Endothelial cell of umbilical vein (primary cell): ENCODE measurements at regions not wholly inside any gene's neighbourhood (a gene's known extent, or its start where the extent isn't known, plus 50 kb on each side); places are given as distances from the start of the nearest gene placed in this dataset.

Source experiments
- BruUV-seq: library from RNA; stranded (reverse); fragments of 400-500 nt; replicated peaks from 2 replicates; lab custom pipeline; 2021; lab: Mats Ljungman, UMichigan
- CTCF ChIA-PET: fragments of 300-600, 350-600 bp; sonication (Branson Sonifier 250); formaldehyde crosslinking; loops from one replicate; lab custom pipeline; 2021; ENCODE audit warnings: antibody characterized with exemption, inconsistent platforms; lab: Charles Lee
- POLR2A ChIA-PET: fragments of 300-600, 350-600 bp; sonication (Branson Sonifier 250); formaldehyde crosslinking; loops from one replicate; lab custom pipeline; 2021; ENCODE audit warnings: antibody characterized with exemption, inconsistent platforms; lab: Charles Lee
- DNase-seq: peaks from one replicate; pipeline ENCODE4 v3.0.0-alpha.2; 2011; ENCODE audit warnings: low read depth, low spot score
- FAIRE-seq: peaks from 2 replicates; lab custom pipeline; 2011; peaks lifted over from hg19 to GRCh38; lab: Jason Lieb, UNC
- H2AFZ ChIP-seq: 2 replicates; pipeline ENCODE4 v1.6.0; 2012; ENCODE audit warnings: low read depth, low read length, control low read depth, inconsistent platforms
- H3K27ac ChIP-seq: 2 replicates; pipeline ENCODE4 v1.5.1; 2011; ENCODE audit warnings: low read depth, mild to moderate bottlenecking, control low read depth, low read length, moderate library complexity; ENCODE audit not compliant: insufficient read depth
- H3K27me3 ChIP-seq, 2 experiments: 2 replicates each; pipeline versions ENCODE4 v1.6.0 to v1.6.1; 2011; ENCODE audit warnings: low read length in 2 of 2, mixed read lengths in 1 of 2; ENCODE audit not compliant: control insufficient read depth in 2 of 2, insufficient read depth in 2 of 2
- H3K36me3 ChIP-seq, 2 experiments: 2 replicates in 1 of 2; 3 replicates in 1 of 2; pipeline ENCODE4 v1.5.1; 2011; ENCODE audit warnings: low read length in 2 of 2, mild to moderate bottlenecking in 1 of 2, moderate library complexity in 1 of 2; ENCODE audit not compliant: control insufficient read depth in 2 of 2, insufficient read depth in 2 of 2; ENCODE audit errors: extremely low read depth in 1 of 2
- H3K4me1 ChIP-seq: 3 replicates; pipeline ENCODE4 v1.5.1; 2011; ENCODE audit warnings: mild to moderate bottlenecking, low read length; ENCODE audit not compliant: control insufficient read depth, insufficient read depth; ENCODE audit errors: extremely low read depth
- H3K4me2 ChIP-seq: 2 replicates; pipeline ENCODE4 v1.6.1; 2011; ENCODE audit warnings: low read length, control low read depth, mixed read lengths; ENCODE audit not compliant: insufficient read depth
- H3K4me3 ChIP-seq, 3 experiments: fragments of 200-600 bp in 1 of 3; sonication (generic), shearing (Covaris generic) in 1 of 3; replicated peaks in 1 of 3; 2 replicates each; pipeline ENCODE4 v1.5.1; 2011 to 2016; ENCODE audit warnings: control low read depth in 3 of 3, low read length in 3 of 3, mild to moderate bottlenecking in 2 of 3, inconsistent platforms in 1 of 3, low read depth in 1 of 3, moderate library complexity in 1 of 3; ENCODE audit not compliant: insufficient read depth in 1 of 3
- H3K79me2 ChIP-seq: 2 replicates; pipeline ENCODE4 v1.6.0; 2012; ENCODE audit warnings: low read length, inconsistent platforms; ENCODE audit not compliant: control insufficient read depth, insufficient read depth
- H3K9ac ChIP-seq: replicated peaks from 2 replicates; pipeline ENCODE3; 2011; ENCODE audit warnings: low read length, control low read depth; ENCODE audit not compliant: insufficient read depth; ENCODE audit errors: extremely low read depth
- H3K9me1 ChIP-seq: replicated peaks from 3 replicates; pipeline ENCODE4 v1.6.0; 2011; ENCODE audit warnings: mild to moderate bottlenecking, low read length; ENCODE audit not compliant: control insufficient read depth, insufficient read depth; ENCODE audit errors: extremely low read depth
- H3K9me3 ChIP-seq: replicated peaks from 2 replicates; pipeline ENCODE4 v1.5.1; 2012; ENCODE audit warnings: low read length, inconsistent platforms; ENCODE audit not compliant: control insufficient read depth, insufficient read depth
- H4K20me1 ChIP-seq: replicated peaks from 2 replicates; pipeline ENCODE3; 2011; ENCODE audit warnings: mild to moderate bottlenecking, low read length; ENCODE audit not compliant: control insufficient read depth, insufficient read depth; ENCODE audit errors: extremely low read depth
- CTCF ChIP-seq, 2 donors: IDR thresholded peaks; 1 replicate in 1 of 2; 2 replicates in 1 of 2; pipeline ENCODE4 v1.5.1; 2011; ENCODE audit warnings: low read length in 2 of 2, mild to moderate bottlenecking in 2 of 2, moderate library complexity in 2 of 2, control low read depth in 1 of 2, inconsistent platforms in 1 of 2, low read depth in 1 of 2; ENCODE audit not compliant: insufficient read depth in 1 of 2; ENCODE audit errors: extremely low read depth in 1 of 2
- EZH2 ChIP-seq: IDR thresholded peaks from 2 replicates; pipeline ENCODE4 v1.6.1; 2012; ENCODE audit warnings: borderline replicate concordance, low read depth, mild to moderate bottlenecking, moderate library complexity, low read length, inconsistent platforms; ENCODE audit not compliant: severe bottlenecking
- FOS ChIP-seq: IDR thresholded peaks from 2 replicates; pipeline ENCODE4 v1.6.1; 2011; ENCODE audit warnings: mild to moderate bottlenecking, low read length, moderate library complexity, borderline replicate concordance; ENCODE audit not compliant: insufficient read depth
- GATA2 ChIP-seq: IDR thresholded peaks from 2 replicates; pipeline ENCODE4 v1.7.0; 2011; ENCODE audit warnings: low read depth, mild to moderate bottlenecking, moderate library complexity, mixed read lengths, low read length; ENCODE audit not compliant: insufficient read length, insufficient read depth
- JUN ChIP-seq: IDR thresholded peaks from 2 replicates; pipeline ENCODE4 v1.6.1; 2011; ENCODE audit warnings: borderline replicate concordance, low read depth; ENCODE audit not compliant: insufficient read length, insufficient read depth
- MAX ChIP-seq: IDR thresholded peaks from 2 replicates; pipeline ENCODE4 v1.6.1; 2011; ENCODE audit not compliant: insufficient read depth, insufficient read length
- MYC ChIP-seq: IDR thresholded peaks from one replicate; pipeline ENCODE4 v1.6.1; 2011; ENCODE audit warnings: mild to moderate bottlenecking, low read depth, low read length
- POLR2A ChIP-seq: IDR thresholded peaks from 2 replicates; pipeline ENCODE4 v1.6.1; 2012; ENCODE audit warnings: low read depth, mild to moderate bottlenecking, control low read depth, low read length
- POLR2AphosphoS5 ChIP-seq: IDR thresholded peaks from 2 replicates; pipeline ENCODE4 v1.6.1; 2012; ENCODE audit warnings: low read depth, mild to moderate bottlenecking, control low read depth, low read length, moderate library complexity; ENCODE audit not compliant: insufficient read depth
- dilution Hi-C: fragments of 300-500 bp; cut with MboI; formaldehyde crosslinking; loops from one replicate; pipeline ENCODE4 v1.15.0; 2019; ENCODE audit warnings: low sequenced_read_pairs; ENCODE audit not compliant: extremely low pct_ligation_motif_present
- intact Hi-C: fragments of 100-400 bp; cut with micrococcal nuclease; formaldehyde crosslinking; loops from one replicate; pipeline ENCODE4 v1.10.0; 2022

DNA sequence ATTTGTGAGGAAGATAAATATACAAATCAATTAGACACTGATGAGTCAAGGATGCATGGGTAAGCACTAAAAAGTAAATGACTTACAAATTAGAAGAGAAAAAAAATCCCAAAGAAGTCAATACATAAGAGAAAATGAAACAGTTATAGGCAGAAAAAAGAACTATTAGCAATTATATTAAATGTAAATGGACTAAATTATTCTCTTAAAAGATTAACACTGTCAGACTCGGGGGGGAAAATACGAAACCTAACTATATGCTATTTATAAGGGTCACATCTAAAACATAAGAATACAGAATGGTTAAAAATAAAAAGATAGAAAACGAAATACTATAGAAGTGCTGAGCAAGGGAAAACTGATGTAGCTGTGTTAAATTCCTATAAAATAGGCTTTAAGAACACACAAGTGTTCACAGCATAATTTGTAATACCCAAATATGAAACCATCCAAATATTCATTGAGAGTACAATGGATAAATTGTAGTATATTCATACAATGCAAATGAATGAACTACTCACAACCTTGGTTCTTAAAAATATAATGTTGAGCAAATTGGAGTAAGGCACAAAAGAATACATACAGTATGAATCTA lies 67.1 kb upstream of the SH3PXD2B start:
- FAIRE-seq: no peak
- dilution Hi-C loops: no loop called here
- no peaks in the 10 kb centered on the region for H3K4me1 ChIP-seq
- H3K9me3 ChIP-seq: no peaks in the 10 kb centered on the region
- no peak overlapping the region for H3K4me2 ChIP-seq
- H3K4me3 ChIP-seq: no peak overlapping the region
- BruUV-seq: no TSS peak
- H3K27ac ChIP-seq: no peak overlapping the region
- H3K9ac ChIP-seq: no peak overlapping the region
- H3K79me2 ChIP-seq: no peaks in the 10 kb centered on the region
- H3K9me1 ChIP-seq: no peaks in the 10 kb centered on the region
- intact Hi-C loops: no loop called here
- no peaks in the 10 kb centered on the region for H3K36me3 ChIP-seq
- ChIA-PET CTCF (no interaction called here), POLR2A (no interaction called here)
- TF ChIP-seq MAX (no peak), POLR2AphosphoS5 (no peak), CTCF (IDR thresholded peaks at IDR 0.05; ENCODE audit: extremely low read depth in 1 of 2, insufficient read depth in 1 of 2, low read depth in 1 of 2, low read length in 2 of 2) (no peak), JUN (no peak), POLR2A (no peak), MYC (no peak), EZH2 (no peak), FOS (no peak), GATA2 (no peak)
- H4K20me1 ChIP-seq: no peaks in the 10 kb centered on the region
- H3K27me3 ChIP-seq: peaks cover 2 to 12% of the 10 kb centered on the region in 2 experiments
- H2AFZ ChIP-seq: no peak overlapping the region
- no peak for DNase-seq
